ENCODE measurements at regions not wholly inside any gene's neighbourhood (a gene's known extent, or its start where the extent isn't known, plus 50 kb on each side); places are given as distances from the start of the nearest gene placed in this dataset.

- Histone ChIP-seq H3K9ac (ENCODE audit: insufficient read length, low read depth) (no peak overlapping the region), H3K9me3 (ENCODE audit: insufficient read depth, low read length) (peaks cover 12% of the 10 kb centered on the region; the same call in 1 of the 2 replicates), H3K27me3 (ENCODE audit: insufficient read depth, insufficient read length) (no peaks in the 10 kb centered on the region), H3K4me3 (ENCODE audit: insufficient read length, low read depth) (no peak overlapping the region), H3K4me1 (ENCODE audit: insufficient read depth, insufficient read length) (no peaks in the 10 kb centered on the region), H3K36me3 (ENCODE audit: insufficient read depth, insufficient read length, low read length) (no peaks in the 10 kb centered on the region)
- TF ChIP-seq YY1 (IDR thresholded peaks at IDR 0.05; ENCODE audit: insufficient read depth, insufficient read length) (no peak), SUZ12 (IDR thresholded peaks at IDR 0.05; ENCODE audit: extremely low read depth, insufficient read depth, insufficient read length) (no peak), ZNF274 (IDR thresholded peaks at IDR 0.05; ENCODE audit: low read depth, low read length) (no peak)
- DNase-seq (ENCODE audit: low read depth, low spot score) = no peak
Observed at GRCh38 chr3:153282355-153282754, 120.3 kb downstream of the RAP2B start.

- no peaks in the 10 kb centered on the region for H3K27me3 ChIP-seq (ENCODE audit: insufficient read depth, insufficient read length)
- TF ChIP-seq ZNF274 (IDR thresholded peaks at IDR 0.05; ENCODE audit: low read depth, low read length) = no peak
- no peak for TF ChIP-seq SUZ12 (IDR thresholded peaks at IDR 0.05; ENCODE audit: extremely low read depth, insufficient read depth, insufficient read length)
- no peak for TF ChIP-seq YY1 (IDR thresholded peaks at IDR 0.05; ENCODE audit: insufficient read depth, insufficient read length)
- H3K9ac ChIP-seq (ENCODE audit: insufficient read length, low read depth) = no peak overlapping the region
- H3K4me3 ChIP-seq (ENCODE audit: insufficient read length, low read depth) = no peak overlapping the region
- no peaks in the 10 kb centered on the region for H3K36me3 ChIP-seq (ENCODE audit: insufficient read depth, insufficient read length, low read length)
- peaks cover 12% of the 10 kb centered on the region; the same call in 1 of the 2 replicates for H3K9me3 ChIP-seq (ENCODE audit: insufficient read depth, low read length)
- no peaks in the 10 kb centered on the region for H3K4me1 ChIP-seq (ENCODE audit: insufficient read depth, insufficient read length)
- no peak for DNase-seq (ENCODE audit: low read depth, low spot score)
Observed at GRCh38 chr3:153284282-153284938, 122.4 kb downstream of the RAP2B start.

- Histone ChIP-seq H3K4me3 (ENCODE audit: insufficient read length, low read depth) (no peak overlapping the region), H3K36me3 (ENCODE audit: insufficient read depth, insufficient read length, low read length) (no peaks in the 10 kb centered on the region), H3K27me3 (ENCODE audit: insufficient read depth, insufficient read length) (no peaks in the 10 kb centered on the region), H3K4me1 (ENCODE audit: insufficient read depth, insufficient read length) (no peaks in the 10 kb centered on the region), H3K9ac (ENCODE audit: insufficient read length, low read depth) (no peak overlapping the region), H3K9me3 (ENCODE audit: insufficient read depth, low read length) (peaks cover 12% of the 10 kb centered on the region; the same call in 1 of the 2 replicates)
- no peak for DNase-seq (ENCODE audit: low read depth, low spot score)
- TF ChIP-seq YY1 (IDR thresholded peaks at IDR 0.05; ENCODE audit: insufficient read depth, insufficient read length) (no peak), ZNF274 (IDR thresholded peaks at IDR 0.05; ENCODE audit: low read depth, low read length) (no peak), SUZ12 (IDR thresholded peaks at IDR 0.05; ENCODE audit: extremely low read depth, insufficient read depth, insufficient read length) (no peak)
Observed at GRCh38 chr3:153285194-153285641, 123.2 kb downstream of the RAP2B start.

- no peak for DNase-seq (ENCODE audit: low read depth, low spot score)
- no peak for TF ChIP-seq YY1 (IDR thresholded peaks at IDR 0.05; ENCODE audit: insufficient read depth, insufficient read length)
- no peak for TF ChIP-seq ZNF274 (IDR thresholded peaks at IDR 0.05; ENCODE audit: low read depth, low read length)
- no peak for TF ChIP-seq SUZ12 (IDR thresholded peaks at IDR 0.05; ENCODE audit: extremely low read depth, insufficient read depth, insufficient read length)
- H3K36me3 ChIP-seq (ENCODE audit: insufficient read depth, insufficient read length, low read length) = no peaks in the 10 kb centered on the region
- no peaks in the 10 kb centered on the region for H3K27me3 ChIP-seq (ENCODE audit: insufficient read depth, insufficient read length)
- H3K4me1 ChIP-seq (ENCODE audit: insufficient read depth, insufficient read length) = no peaks in the 10 kb centered on the region
- peaks cover 9% of the 10 kb centered on the region; the same call in 1 of the 2 replicates for H3K9me3 ChIP-seq (ENCODE audit: insufficient read depth, low read length)
- no peak overlapping the region for H3K9ac ChIP-seq (ENCODE audit: insufficient read length, low read depth)
- H3K4me3 ChIP-seq (ENCODE audit: insufficient read length, low read depth) = no peak overlapping the region
Observed at GRCh38 chr3:153285982-153286381, 124.0 kb downstream of the RAP2B start.

GRCh38 chr3:153287017-153287416, 125.0 kb downstream of the RAP2B start:
- H3K27me3 ChIP-seq (ENCODE audit: insufficient read depth, insufficient read length) = no peaks in the 10 kb centered on the region
- no peak for DNase-seq (ENCODE audit: low read depth, low spot score)
- no peak overlapping the region for H3K9ac ChIP-seq (ENCODE audit: insufficient read length, low read depth)
- no peaks in the 10 kb centered on the region for H3K36me3 ChIP-seq (ENCODE audit: insufficient read depth, insufficient read length, low read length)
- H3K9me3 ChIP-seq (ENCODE audit: insufficient read depth, low read length) = no peaks in the 10 kb centered on the region
- no peak overlapping the region for H3K4me3 ChIP-seq (ENCODE audit: insufficient read length, low read depth)
- no peaks in the 10 kb centered on the region for H3K4me1 ChIP-seq (ENCODE audit: insufficient read depth, insufficient read length)
- TF ChIP-seq SUZ12 (IDR thresholded peaks at IDR 0.05; ENCODE audit: extremely low read depth, insufficient read depth, insufficient read length) (no peak), YY1 (IDR thresholded peaks at IDR 0.05; ENCODE audit: insufficient read depth, insufficient read length) (no peak), ZNF274 (IDR thresholded peaks at IDR 0.05; ENCODE audit: low read depth, low read length) (no peak)

DNA sequence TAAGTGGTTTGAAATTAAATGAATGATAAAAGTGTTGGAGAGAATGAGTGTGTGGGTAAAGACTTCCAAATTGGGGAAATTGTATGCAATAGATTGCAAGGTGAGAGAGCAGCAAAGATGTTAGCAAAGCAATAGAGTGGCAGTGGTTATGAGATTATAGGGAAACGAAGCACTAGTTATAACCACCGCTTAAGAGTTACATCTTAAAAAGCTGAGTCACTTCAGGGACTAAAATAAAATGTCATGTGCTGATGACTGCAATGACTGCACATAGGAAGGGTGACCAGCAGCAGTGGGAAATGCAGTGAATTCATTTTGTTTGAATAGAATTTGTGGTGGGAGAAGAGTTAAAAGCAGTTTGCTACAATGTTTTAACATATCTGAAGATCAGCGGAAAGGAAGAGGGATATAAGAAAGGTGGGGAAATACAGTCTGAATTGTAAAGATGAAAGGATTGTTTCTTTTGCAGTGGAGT, 127.3 kb downstream of the RAP2B start:
- Histone ChIP-seq H3K4me1 (ENCODE audit: insufficient read depth, insufficient read length) (no peaks in the 10 kb centered on the region), H3K4me3 (ENCODE audit: insufficient read length, low read depth) (no peak overlapping the region), H3K36me3 (ENCODE audit: insufficient read depth, insufficient read length, low read length) (no peaks in the 10 kb centered on the region), H3K9ac (ENCODE audit: insufficient read length, low read depth) (no peak overlapping the region), H3K9me3 (ENCODE audit: insufficient read depth, low read length) (no peaks in the 10 kb centered on the region), H3K27me3 (ENCODE audit: insufficient read depth, insufficient read length) (no peaks in the 10 kb centered on the region)
- no peak for DNase-seq (ENCODE audit: low read depth, low spot score)
- TF ChIP-seq ZNF274 (IDR thresholded peaks at IDR 0.05; ENCODE audit: low read depth, low read length) (no peak), YY1 (IDR thresholded peaks at IDR 0.05; ENCODE audit: insufficient read depth, insufficient read length) (no peak)

DNA sequence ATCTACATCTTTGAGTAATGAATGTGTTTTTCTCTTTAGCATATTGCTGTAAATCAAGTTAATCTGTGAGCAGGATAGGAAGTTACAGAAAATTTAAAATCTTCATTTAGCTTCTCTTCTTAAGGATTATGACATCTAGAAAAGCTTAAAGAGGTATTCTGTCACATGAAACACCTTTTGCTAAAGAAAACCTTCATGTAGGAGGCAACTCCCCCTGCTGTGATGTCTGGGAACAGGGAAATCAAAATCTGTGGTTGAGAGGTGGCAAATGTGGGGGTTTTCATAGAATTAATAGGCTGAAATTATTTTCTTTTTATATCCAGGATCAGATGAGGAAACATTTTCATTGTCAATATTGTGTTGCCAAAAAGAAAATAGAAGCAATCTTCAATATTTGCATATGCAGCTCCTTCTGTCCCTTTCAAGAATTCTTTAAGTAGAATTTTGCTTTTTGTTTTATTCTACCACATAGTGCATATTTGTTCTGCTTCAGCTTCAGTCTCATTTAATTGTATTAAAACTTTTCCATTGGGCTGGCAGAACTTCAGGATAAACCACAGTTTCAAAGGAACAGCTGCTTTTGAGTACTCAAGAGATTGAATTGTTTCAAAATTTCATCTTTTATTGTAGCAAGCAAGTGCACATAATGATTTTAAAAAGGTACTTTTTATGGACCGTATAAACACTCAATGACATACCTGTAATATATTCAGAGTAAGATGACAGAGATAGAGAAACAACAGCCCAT, 128.4 kb downstream of the RAP2B start:
- DNase-seq (ENCODE audit: low read depth, low spot score) = no peak
- H3K36me3 ChIP-seq (ENCODE audit: insufficient read depth, insufficient read length, low read length) = no peaks in the 10 kb centered on the region
- no peaks in the 10 kb centered on the region for H3K4me1 ChIP-seq (ENCODE audit: insufficient read depth, insufficient read length)
- no peaks in the 10 kb centered on the region for H3K27me3 ChIP-seq (ENCODE audit: insufficient read depth, insufficient read length)
- no peak overlapping the region for H3K9ac ChIP-seq (ENCODE audit: insufficient read length, low read depth)
- H3K4me3 ChIP-seq (ENCODE audit: insufficient read length, low read depth) = no peak overlapping the region
- no peak for TF ChIP-seq YY1 (IDR thresholded peaks at IDR 0.05; ENCODE audit: insufficient read depth, insufficient read length)
- TF ChIP-seq SUZ12 (IDR thresholded peaks at IDR 0.05; ENCODE audit: extremely low read depth, insufficient read depth, insufficient read length) = no peak
- TF ChIP-seq ZNF274 (IDR thresholded peaks at IDR 0.05; ENCODE audit: low read depth, low read length) = no peak
- H3K9me3 ChIP-seq (ENCODE audit: insufficient read depth, low read length) = no peaks in the 10 kb centered on the region

All from NT2/D1 (cell line).